ENCODE measurements at regions not wholly inside any gene's neighbourhood (a gene's known extent, or its start where the extent isn't known, plus 50 kb on each side); places are given as distances from the start of the nearest gene placed in this dataset.

GRCh38 chr1:80896781-80897356 lies 903.9 kb upstream of the ADGRL2 start:
- no peak for TF ChIP-seq CTCF (IDR thresholded peaks at IDR 0.05; ENCODE audit: low read depth, low read length, missing control alignments)
- no peak overlapping the region for H3K4me3 ChIP-seq (replicated peaks; ENCODE audit: low read depth, low read length)
- no peak for DNase-seq (ENCODE audit: extremely low read depth, low read depth)

DNA sequence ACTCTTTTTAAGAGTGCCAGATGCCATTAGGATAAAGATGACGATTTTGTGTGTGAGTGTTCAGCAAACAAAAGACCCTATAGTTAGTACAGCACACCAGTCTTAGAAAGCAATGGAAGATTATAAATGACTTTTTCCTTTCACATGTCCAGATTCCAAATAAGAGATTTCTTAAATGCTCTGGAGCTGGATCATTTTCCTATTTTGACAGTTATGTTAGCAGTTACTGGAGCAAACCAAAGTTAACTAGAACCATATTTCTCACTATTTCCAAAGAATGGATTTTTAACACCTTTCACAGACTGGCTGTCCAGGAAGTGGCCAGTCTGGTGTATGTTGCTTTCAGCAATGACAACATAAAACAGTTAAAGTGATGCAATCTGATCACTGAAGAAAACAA lies 905.8 kb upstream of the ADGRL2 start:
- no peak overlapping the region for H3K4me3 ChIP-seq (replicated peaks; ENCODE audit: low read depth, low read length)
- DNase-seq (ENCODE audit: extremely low read depth, low read depth) = no peak

DNA sequence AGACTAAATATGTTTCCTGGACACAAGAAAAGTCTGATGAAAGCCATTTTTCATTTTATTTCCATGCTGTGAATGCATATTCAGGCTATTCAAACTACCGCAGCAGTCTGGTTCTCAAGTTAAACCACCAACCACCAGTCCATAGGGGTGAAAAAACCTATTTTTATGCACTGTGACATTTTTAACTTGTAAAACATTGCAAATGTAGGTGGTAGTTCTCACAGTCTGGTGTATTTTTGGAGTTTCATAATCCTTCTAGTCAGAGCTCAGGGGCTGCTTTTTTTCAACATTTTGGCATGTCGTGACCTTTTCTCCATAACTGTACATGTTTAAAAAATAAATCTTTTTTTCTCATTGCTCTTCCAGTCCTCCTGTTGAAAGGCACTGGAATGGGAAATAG lies 907.6 kb upstream of the ADGRL2 start:
- no peak overlapping the region for H3K4me3 ChIP-seq (replicated peaks; ENCODE audit: low read depth, low read length)
- no peak for TF ChIP-seq CTCF (IDR thresholded peaks at IDR 0.05; ENCODE audit: low read depth, low read length, missing control alignments)
- DNase-seq (ENCODE audit: extremely low read depth, low read depth) = no peak

More for the DNA sequence above, 905.8 kb upstream of the ADGRL2 start:
- TF ChIP-seq CTCF (IDR thresholded peaks at IDR 0.05; ENCODE audit: low read depth, low read length, missing control alignments) = no peak

GRCh38 chr1:80892539-80892938 lies 908.2 kb upstream of the ADGRL2 start:
- DNase-seq (ENCODE audit: extremely low read depth, low read depth) = no peak
- no peak for TF ChIP-seq CTCF (IDR thresholded peaks at IDR 0.05; ENCODE audit: low read depth, low read length, missing control alignments)
- no peak overlapping the region for H3K4me3 ChIP-seq (replicated peaks; ENCODE audit: low read depth, low read length)

GRCh38 chr1:80891871-80892270 lies 908.9 kb upstream of the ADGRL2 start:
- DNase-seq (ENCODE audit: extremely low read depth, low read depth) = no peak
- no peak for TF ChIP-seq CTCF (IDR thresholded peaks at IDR 0.05; ENCODE audit: low read depth, low read length, missing control alignments)
- H3K4me3 ChIP-seq (replicated peaks; ENCODE audit: low read depth, low read length) = no peak overlapping the region

DNA sequence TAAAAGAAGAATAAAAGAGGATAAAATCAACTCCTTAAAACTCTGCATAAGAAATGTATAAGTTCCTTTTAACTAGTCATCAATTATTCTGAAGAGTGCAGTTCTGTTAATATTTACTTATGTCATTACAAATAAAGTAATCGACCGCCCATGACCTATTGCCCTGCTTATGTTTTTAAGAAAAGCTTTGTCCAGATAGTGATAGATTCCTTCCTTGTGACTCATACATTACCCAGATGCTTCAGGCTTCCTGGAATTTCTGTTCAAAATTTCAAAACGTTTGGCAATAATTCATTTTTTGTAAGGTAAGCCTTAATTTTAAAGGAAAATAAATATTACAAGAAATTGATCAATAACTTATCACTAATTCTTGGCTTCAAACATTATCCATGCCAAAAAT lies 918.2 kb upstream of the ADGRL2 start:
- no peak overlapping the region for H3K4me3 ChIP-seq (replicated peaks; ENCODE audit: low read depth, low read length)

More for the DNA sequence above, 918.2 kb upstream of the ADGRL2 start:
- DNase-seq (ENCODE audit: extremely low read depth, low read depth) = no peak
- TF ChIP-seq CTCF (IDR thresholded peaks at IDR 0.05; ENCODE audit: low read depth, low read length, missing control alignments) = no peak
